DMS114 treated with DMSO at 0.1 percent for 48 hours (cell line): ENCODE measurements at regions not wholly inside any gene's neighbourhood (a gene's known extent, or its start where the extent isn't known, plus 50 kb on each side); places are given as distances from the start of the nearest gene placed in this dataset.

Source experiments
- DNase-seq: peaks from one replicate; lab custom pipeline; 2025; ENCODE audit not compliant: unreplicated experiment; lab: John Stamatoyannopoulos, UW

DNA sequence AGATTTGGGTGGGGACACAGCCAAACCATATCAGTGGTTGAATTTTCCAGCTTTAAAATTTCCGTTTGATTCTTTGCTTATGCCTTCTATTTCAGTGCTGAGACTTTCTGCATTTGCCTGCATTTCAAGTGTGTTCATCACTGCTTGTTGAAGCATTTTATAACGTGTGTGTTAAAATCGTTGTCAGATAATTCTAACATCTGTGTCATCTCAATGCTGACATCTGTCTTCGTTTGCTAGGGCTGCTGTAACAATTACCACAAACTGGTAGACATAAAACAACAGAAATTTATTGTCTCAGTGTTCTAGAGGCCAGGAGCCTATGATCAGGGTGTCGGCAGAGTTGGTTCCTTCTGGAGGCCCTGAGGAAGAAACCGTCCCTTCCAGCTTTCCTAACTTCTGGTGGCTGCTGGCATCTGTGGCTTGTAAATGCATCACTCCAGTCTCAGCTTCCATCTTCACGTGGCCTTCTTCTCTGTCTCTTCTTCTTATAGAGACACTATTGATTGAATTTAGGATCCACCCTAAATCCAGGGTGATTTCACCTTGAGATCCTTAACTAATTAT lies 71.1 kb upstream of the SDK1 start:
- no peak for DNase-seq

DNA sequence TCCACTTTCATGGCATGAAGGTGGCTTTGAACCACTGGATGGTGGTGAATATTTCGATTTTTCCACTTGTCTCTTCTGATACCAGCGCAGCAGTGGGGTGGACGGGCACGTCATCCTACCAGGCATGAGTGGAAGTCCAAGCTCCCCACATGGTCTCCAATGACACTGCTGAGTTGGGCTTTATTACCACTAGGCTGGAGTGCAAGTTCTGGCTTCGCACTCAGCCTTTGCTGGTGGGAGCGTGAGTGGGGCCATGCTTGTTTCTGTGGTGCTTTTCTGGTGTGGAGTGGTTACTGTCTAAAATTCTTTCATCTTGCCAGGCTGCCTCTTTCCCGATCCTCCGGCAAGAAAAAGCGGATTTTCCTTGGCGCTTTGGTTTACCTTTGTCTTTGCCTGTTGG lies 70.1 kb upstream of the SDK1 start:
- no peak for DNase-seq

DNA sequence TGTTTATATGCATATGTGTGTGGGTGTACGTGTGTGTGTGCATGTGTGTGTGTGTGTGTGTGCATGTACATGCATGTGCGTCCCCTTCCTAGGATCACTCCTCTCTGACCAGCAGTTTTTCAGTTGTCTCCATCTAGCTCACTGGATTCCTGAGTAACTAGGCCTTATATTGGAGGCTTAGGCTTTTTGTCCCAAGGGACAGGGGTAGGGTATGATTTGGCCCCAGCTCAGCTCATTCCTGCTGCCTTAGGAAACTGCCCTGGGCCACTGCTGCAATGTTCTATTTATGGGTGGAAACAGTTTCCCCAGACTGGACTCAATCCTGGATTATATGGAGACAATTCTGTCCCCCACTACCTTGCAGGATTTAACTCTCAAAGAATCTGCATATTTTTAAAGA lies 68.8 kb upstream of the SDK1 start:
- no peak for DNase-seq

DNA sequence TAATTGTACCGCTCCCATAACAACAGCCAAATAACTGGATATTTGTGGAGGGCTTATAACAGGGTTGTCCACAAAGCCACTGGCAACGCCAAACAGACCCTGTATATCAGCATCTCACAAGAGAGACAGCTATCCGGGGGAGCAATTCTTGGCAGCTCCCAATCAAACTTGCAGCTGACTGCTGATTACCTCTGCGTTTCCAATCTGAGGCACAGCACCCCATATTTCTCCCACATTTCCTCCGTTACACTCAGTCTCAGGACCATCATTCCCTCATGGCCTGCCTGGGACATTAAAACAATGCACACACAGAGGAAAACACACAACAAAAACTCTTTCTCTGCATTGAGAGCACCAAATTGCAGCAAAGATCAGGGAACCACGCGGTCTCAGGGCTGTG lies 67.8 kb upstream of the SDK1 start:
- DNase-seq: no peak

DNA sequence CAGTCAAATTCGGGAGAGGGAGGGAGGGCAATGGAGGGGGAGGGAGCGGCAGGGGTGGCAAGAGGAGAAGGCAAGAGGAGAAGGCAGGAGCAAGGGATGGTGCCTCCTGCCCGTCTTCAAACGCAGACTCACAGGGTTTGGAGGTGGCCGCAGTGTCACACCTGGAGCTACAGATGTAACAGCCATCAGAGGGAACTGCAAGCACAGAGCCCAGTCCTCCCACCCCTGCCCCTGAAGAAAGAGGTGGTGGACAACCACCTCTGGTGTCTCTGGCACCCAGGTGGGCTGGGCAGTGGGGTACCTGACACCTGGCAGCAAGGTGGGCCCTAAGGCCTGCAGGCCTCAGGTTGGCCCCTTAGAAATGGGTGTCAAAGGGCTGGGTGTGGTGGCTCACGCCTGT lies 67.0 kb upstream of the SDK1 start:
- DNase-seq: no peak

DNA sequence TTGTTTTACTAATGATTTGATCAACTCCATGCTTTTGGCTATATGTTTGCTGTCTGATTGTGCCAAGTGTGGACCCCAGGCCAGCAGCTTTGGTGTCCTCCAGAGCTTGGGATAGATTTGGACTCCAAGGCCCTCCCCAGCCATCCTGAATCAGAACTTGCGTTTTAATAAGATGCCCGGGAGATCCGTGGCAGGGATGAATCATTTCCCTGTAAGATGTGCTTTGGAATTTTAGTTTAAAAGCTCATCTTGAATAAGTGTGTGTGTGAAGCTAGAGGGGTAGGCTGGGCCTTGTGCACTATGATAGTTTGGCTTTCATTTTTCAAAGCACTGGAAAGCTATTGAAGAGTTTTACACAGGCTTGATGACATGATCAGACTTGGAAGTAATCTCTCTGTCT lies 66.2 kb upstream of the SDK1 start:
- DNase-seq: no peak

DNA sequence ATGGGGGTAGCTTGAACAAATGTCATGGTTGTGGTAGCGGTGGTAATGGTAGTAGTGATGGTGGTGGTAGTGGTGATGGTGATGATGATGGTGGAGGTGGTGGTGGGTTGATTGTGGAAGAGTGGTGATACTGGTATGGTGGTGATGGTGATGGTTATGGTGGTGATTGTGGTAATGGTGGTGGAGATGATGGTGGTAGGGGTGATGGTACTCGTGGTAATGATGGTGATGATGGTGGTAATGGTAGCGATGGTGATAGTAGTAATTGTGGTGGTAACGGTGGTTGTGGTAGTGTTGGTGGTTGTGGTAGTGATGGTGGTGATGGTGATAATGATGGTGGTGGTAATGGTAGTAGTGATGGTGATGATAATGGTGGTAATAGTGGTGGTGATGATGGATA lies 65.7 kb upstream of the SDK1 start:
- no peak for DNase-seq

DNA sequence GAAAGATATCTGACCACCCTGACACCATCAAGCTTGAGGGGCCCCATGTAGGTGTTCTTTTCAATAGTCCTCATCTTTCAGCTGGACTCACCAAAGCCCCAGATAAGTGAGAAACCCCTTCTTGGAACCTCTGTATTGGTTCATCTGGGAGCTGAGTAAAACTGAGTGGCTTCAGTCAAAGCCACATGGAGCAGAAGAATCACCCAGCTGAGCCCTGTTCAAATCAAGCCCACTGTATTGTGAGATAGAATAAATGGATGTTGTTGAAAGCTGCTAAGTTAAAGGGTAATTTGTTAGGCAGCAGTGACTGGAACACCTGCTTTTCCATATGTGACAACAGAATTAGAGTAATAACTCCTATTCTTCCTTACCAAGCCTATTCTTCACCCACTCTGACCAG lies 64.8 kb upstream of the SDK1 start:
- no peak for DNase-seq

DNA sequence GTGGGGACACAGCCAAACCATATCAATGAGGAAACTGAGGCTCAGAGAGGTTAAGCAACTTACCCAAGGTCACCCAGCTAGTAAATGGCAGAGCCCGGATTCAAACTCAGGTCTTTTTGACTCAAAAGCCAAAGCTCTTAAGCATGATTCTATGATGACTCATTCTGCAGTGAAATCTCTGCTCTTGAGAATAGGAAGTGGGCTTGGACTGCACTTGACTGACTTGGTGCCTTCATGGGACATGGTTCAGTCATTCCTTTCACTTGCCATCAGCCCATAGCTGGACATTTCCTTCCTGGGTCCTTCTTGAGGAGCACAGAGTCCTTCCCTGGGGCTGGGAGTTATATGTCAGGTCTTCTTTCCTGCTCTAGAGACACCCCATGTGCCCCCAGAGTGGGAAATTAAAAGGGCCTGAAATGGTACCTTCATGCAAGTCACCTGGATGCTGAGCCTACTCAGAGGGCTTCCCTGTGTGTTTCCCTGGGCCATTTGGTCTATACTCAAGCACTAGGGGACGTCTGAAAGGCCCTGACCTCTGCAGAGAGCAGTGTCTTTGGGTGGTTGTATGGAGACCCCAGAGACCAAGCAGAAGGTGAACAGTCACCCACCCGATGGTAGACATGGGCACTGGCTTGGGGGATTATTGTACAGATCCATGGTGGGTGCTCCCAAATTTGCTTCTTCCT lies 62.4 kb upstream of the SDK1 start:
- no peak for DNase-seq

DNA sequence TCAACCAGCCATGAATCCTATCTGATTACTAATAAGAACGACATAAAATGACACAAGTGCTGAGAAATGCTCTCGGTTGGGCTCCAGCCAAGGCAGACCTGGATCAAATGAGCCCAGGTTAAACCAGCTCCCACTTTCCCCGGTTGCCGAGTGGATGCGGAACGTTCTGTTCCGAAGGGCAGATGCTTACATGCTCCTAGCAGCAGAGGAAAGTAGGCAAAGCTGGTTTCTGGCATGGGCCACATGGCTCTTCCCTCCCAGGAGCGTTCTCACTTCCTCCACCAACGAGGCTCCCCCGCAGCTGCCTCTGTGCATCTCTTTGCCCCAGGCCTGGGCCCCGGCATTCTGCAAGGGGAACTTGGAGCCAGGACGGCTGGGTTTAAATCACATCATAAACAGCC lies 61.8 kb upstream of the SDK1 start:
- no peak for DNase-seq

DNA sequence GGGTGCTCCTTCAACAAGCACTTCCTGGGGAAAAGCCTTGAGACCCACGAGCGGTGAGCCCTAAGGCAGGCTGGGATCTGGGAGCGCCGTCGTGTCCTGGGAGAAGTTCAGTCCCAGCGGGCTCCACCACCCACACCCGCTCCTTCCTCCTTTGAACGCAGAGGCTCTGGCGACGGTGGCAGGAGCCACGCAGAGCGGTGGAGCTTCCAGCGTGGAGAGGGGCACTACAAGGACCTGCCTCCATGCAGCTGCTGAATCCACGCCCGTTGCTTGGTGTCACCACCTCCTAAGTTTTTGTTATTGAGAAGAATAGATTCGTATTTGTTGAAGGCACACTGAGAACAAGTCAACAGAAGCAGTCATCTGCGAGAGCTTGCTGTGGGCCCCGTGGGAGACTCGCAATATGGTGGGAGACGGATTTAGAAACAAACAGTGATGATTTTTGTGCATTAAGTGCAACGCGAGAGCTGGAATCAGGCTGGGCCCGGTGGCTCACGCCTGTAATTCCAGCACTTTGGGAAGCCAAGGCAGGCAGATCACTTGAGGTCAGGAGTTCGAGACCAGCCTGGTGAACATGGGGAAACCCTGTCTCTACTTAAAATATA lies 60.1 kb upstream of the SDK1 start:
- no peak for DNase-seq

DNA sequence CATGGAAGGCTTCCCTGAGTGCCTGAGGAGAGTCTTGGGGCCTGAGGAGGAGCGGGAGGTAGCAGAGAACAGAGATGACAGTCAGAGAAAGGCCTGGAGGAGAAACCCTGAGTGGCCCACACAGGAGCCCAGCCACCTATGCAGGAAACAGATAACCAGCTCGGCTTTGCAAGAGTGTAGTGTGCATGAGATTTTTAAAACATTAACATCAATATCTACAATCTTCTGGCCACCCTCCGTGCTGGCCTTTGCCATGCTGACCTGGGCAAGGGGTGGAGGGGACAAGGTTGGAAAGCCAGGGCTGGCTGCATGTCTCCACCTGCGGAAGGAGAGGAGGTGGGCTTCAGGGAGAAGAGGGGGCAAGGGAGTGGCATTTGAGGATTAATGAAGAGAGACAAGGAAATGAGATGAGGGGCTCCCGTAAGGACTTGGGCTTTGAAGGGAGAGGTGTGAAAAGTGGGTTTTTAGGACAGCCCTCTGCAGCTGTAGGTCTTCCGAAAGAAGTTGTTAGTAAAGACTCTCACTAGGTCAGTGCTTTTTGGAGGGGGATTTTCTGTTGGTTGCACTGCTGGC lies 59.3 kb upstream of the SDK1 start:
- DNase-seq: no peak

DNA sequence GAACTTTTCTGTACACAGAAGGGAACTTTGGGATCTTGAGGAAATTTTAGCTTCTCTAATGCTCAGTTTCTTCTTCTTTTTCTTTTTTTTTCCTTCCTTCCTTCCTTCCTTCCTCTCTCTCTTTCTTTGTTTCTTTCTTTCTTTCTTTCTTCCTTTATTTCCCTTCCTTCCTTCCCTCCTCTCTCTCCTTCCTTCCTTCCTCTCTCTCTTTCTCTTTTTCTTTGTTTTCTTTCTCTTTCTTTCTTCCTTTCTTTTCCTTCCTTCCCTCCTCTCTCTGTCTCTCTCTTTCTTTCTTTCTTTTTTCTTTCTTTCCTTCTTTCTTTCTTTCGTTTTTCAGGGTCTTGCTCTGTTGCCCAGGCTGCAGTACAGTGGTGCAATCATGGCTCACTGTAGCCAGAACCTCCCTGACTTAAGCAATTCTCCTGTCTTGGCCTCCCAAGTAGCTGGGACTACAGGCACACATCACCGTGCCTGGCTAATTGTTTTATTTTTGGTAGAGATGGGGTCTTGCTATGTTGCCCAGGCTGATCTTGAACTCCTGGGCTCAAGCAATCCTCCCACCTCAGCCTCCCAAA lies 58.6 kb upstream of the SDK1 start:
- no peak for DNase-seq

DNA sequence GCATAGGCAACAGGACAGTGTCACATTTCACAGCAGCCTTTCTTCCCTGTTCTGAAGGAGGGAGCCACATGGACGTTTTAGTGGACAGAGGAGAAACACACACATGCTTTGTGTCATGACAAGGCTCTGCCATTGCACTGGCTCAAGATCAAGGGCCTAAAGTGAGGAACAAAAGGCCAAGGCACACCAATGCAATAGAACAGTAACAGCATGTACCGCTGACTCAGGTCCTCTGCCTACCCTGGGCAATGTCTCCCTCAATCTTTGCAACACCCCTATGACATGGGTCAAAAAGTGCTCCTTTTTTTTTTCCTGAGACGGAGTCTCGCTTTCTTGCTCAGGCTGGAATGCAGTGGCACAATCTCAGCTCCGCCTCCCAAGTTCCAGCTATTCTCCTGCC lies 57.8 kb upstream of the SDK1 start:
- no peak for DNase-seq

DNA sequence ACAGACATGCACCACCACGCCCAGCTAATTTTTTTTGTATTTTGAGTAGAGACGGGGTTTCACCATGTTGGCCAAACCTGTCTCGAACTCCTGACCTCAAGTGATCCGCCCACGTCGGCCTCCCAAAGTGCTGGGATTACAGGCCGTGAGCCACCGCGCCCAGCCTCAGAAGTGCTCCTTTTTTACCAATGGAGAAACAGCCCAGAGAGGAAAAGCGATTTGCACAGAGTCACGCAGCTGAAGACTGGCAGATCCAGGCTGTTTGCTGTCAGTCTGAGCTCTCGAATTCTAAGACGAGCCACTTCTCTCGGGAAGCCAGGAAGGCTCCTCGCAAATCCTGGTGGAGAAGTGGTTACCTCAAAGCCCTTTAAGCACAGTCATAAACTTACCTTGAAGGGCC lies 57.4 kb upstream of the SDK1 start:
- DNase-seq: no peak

DNA sequence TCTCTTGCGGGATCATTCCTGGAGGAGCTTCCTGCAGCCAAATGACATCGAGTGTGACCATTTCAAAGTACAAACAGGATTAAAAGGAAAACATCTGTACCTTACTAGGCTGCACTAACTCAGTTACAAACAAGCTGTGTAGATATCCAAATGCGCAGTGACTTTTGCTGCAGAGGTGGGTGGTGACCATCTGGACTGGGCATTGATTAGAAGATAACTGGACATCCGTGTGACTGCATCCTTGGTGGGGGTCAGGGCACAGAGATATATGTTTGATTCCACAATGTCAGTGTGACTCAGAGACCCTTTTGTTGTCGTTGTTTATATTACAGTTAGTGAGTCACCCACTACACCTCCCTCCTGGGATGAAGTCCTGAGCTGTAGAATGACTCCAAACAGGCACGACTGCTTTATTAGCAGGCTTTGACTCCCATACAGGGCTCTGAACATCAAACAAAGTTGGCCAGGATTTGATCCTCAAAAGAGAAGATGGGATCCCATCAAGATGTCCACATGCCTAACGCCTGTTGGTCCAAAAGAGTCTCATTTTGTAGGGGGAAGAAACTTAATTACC lies 56.7 kb upstream of the SDK1 start:
- DNase-seq: no peak

DNA sequence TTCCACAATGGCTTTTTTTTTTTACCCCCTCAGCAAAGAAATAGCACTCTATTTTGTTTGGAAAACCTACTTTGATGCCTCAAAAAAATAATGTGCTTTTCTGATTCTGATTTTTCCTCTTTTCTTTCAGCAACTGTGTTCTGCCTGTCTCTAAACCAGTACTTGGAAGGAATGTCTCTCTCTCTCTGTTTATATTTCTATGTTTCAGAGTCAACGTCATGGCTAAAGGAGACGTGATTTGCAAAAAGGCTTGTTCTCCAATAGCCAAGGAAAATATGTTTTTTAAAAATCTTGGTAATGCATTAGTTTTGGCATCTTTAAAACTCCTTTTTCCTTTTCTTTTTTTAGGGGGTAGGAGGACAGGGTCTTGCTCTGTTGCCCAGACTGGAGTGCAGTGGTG lies 56.0 kb upstream of the SDK1 start:
- no peak for DNase-seq

DNA sequence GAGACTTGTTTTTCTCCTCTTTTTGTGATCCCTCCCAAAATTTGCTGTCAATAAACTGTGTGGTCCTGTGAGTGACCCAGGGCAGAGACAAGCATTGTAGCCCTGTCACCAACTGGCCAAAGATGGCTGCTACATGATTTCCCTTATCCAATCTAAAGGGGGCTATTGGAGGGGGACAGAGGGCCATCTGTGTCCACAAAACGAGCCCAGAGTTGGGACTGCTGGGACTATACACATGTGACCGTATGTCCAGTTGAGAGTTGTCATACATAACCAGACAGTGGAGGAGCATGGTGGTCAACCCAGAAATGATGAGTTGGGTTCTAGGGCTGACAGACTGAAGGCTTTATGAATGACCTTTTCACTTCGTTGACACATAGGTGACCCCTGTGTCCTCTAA lies 55.3 kb upstream of the SDK1 start:
- no peak for DNase-seq

DNA sequence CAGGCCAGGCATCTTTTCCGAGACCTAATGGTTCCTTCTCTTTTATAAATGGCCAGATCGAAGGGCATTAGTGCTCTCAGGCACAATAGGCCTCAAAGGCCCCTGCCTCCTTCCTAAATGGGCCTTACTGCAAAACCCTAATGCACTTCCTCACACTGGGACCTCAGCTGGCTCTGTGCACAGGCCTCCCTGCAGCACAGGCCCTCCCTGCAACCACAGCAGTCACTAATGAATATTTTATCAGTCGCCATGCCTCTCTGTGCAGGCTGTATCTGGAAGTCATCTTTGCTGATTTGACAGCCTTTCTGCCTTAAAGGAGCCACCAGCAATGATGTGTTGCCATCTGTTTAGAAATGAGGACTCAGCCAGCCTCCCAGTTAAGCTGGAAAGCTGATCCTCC lies 54.9 kb upstream of the SDK1 start:
- DNase-seq: no peak

DNA sequence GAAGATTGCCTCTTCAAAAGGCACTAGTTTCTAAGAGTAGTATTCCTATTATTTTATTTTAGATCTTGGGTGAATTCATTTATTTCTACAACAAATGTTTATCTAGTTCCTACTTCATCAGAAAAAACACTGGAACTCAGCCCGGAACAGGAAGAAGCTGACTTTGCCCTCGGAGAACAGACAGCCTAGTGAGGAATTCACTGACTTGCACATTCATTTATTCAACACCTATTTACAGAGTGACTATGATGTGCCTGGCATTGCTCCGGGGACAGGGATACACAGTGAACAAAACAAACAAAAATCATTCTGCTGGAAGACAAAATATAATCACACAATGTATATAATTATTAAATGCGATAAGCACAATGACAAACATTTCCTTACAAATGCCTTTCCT lies 54.4 kb upstream of the SDK1 start:
- no peak for DNase-seq

DNA sequence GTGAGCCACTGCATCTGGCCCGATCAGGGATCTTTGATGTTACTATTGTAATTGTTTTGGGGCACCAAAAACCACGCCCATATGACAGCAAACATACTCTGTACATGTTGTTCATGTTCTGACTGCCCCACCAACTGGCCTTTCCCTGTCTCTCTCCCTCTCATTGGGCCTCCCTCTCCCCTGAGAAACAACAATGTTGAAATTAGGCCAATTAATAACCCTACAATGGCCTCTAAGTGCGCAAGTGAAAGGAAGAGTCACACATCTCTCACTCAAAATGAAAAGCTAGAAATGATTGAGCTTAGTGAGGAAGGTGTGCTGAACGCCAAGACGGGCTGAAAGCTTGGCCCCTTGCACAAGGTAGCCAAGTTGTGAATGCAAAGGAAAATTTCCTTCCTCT lies 50.3 kb upstream of the SDK1 start:
- no peak for DNase-seq
